ENCODE measurements at regions not wholly inside any gene's neighbourhood (a gene's known extent, or its start where the extent isn't known, plus 50 kb on each side); places are given as distances from the start of the nearest gene placed in this dataset.
"Not testable (repeated sequence)": the region's sequence is repeated elsewhere in the genome, so short reads cannot be mapped to it uniquely, and the experiment has no call there.

GRCh38 chr9:124125651-124125977 lies 114.0 kb downstream of the LHX2 start:
- DNase-seq (ENCODE audit: low spot score), result no peak

- peak; percentile 35 for DNase-seq (ENCODE audit: low spot score)
These were observed 115.4 kb downstream of the LHX2 start for GRCh38 chr9:124126648-124127646.

DNA sequence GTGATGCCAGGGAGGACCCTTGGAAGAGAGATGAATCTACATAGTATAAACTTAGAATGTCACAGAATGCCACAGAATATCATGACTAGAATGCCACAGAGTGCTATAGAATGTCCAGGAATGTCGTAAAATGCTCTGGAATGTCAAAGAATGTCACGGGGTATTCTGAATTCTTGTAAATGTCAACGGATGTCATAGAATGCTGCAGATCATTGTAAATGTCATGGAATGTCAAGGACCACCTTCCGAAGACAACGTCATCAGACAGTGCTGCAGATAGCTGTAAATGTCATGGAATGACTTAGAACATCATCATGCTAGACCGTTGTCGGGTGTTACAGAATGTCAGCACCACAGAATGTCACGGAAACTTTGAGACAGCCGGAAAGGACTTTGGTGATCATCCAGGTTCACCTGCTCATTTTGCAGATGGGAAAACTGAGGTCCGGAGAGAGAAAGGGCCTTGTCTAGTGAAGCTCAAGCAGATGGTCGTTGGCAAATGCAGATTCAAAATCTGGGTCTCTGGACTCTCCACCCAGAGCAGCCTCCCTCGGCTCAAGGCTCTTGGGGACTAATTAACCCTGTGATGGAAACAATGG lies 117.1 kb downstream of the LHX2 start:
- DNase-seq (ENCODE audit: low spot score), result no peak

DNA sequence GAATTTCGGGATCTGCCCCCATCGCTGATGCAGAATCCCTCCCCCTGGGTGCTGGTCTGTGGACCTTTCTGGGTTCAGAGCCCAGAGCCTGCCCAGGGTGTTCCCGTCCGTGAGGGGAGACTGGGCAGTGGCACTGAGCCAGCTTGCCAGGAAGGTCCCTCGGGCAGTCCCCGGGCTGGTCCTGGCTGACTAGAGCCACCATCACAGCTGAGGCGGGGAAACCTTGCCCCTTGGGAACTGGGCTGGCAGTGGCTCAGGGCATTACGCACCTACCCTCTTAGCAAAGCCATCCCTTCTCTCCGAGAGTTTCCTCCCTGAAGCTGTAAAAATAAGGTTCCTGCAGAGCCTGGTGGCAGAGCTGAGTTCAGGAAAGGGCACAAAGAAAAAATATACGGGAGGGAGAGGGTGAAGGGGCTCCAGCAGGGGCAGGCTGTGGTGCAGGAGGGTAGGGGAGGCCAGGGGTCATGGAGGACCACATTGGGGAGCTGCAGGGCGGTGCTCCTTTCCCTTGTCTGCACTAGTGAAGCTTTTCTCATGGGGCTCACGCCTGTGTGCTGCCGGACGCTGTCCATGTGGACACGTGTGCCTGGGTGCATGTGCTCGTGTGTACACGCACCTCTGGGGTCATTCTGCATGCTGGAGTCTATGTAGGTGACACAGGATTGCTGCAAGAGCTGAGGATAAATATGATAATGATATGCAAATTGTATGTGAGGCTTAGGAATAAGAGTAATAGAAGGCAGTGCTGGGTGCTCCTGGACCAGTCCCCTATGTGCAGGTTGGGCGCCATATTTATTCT lies 118.9 kb downstream of the LHX2 start:
- no peak for DNase-seq (ENCODE audit: low spot score)

GRCh38 chr9:124131518-124131917 lies 120.0 kb downstream of the LHX2 start:
- not testable (repeated sequence) for DNase-seq (ENCODE audit: low spot score)

- no peak for DNase-seq (ENCODE audit: low spot score)
These were observed 121.1 kb downstream of the LHX2 start for GRCh38 chr9:124132671-124133147.

DNA sequence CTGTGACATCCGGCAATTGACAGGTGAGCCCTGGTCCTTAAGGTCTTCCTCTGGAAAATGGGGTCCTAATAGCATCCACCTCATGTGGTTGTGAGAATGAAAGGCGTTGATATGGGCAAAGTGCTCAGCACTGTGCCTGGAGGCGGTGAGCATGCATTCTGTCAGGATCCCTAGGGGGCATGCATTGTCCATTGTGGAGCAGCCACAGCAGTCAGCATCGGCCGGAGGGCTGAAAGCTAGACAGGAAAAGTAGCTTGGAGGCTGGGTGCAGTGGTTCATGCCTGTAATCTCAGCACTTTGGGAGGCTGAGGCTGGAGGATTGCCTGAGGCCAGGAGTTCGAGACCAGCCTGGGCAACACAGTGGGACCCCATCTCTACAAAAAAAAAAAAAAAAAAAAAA lies 122.2 kb downstream of the LHX2 start:
- DNase-seq (ENCODE audit: low spot score), result peak; percentile 58

DNA sequence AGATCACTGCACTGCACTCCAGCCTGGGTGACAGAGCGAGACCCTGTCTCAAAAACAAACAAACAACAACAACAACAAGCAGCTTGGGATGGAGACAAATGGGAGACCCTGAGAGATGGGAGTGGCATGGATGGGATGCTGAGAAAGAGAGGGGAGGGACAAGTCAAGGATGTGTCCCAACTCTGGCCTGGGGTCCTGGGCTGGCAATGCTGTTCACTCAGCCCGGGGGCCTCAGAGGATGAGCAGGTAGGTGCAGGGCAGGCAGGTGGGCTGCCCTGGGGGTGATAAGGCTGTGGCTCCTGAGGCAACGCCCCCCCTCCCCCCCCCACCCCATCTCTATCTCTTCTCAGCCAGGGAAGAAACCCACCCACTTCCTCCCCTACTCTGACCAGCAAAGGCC lies 123.0 kb downstream of the LHX2 start:
- no peak for DNase-seq (ENCODE audit: low spot score)

DNA sequence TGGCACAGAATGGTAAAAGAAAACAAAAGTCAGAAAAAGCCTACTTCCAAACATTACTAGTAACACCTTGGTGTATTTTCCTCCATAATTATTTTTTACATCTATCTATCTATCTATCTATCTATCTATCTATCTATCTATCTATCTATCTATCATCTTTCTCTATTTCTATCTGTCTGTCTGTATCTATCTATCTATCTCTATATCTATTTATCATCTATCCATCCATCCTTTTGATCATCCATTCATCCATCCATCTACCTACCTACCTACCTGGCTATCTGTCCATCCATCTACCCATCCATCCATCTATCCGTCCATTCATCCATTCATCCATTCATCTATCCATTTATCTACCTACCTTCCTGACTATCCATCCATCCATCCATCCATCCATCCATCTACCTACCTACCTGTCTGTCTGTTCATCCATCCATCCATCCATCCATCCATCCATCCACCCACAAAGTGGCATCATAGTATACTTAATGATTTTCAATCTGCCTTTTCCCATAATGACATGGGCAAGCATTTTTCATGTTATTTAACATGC lies 121.9 kb upstream of the NEK6 start:
- no peak for DNase-seq (ENCODE audit: low spot score)

DNA sequence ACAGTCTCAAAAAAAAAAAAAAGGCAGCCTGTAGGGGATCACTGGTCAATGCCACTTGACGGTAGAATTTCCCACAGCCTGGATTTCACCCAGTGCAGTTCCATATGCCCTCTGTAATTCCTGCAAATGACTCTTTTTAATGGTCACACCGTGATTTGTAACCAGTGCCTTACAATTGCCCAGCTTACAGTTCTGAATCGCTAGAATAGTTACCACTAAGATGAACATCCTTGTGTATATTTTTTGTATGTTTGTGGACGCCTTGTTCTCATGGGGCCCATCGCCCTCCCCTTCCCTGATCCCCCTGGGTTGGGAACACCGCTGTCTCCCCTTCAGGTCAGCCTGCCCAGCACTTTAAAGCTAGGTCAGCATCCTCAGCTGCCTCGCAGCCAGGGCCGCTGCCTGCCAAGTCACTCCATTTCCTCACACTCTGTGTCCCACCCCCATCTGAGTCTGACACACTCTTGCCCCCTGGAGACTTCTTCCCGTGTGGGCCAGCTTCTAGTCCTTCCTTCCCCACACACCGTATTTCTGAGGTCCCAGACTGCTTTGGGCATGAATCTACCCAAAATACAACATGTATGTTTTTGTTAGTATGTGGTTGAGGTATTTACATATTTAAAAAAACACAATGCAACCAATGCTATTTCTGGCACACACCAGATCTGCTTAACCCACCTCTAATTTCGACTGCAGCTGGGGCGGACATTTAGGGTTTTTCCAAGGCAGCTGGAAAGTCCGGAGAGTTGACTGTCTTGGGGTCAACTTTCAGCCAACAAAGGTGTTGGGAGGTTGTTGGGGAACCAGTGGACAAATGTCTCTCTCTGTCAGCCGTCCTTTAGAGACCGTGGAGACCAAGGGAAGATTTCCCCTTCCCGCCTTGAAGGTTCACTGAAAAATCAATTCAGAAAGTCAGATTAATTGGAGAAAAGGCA lies 120.5 kb upstream of the NEK6 start:
- DNase-seq (ENCODE audit: low spot score), result no peak

GRCh38 chr9:124137944-124138335 lies 119.8 kb upstream of the NEK6 start:
- no peak for DNase-seq (ENCODE audit: low spot score)

DNA sequence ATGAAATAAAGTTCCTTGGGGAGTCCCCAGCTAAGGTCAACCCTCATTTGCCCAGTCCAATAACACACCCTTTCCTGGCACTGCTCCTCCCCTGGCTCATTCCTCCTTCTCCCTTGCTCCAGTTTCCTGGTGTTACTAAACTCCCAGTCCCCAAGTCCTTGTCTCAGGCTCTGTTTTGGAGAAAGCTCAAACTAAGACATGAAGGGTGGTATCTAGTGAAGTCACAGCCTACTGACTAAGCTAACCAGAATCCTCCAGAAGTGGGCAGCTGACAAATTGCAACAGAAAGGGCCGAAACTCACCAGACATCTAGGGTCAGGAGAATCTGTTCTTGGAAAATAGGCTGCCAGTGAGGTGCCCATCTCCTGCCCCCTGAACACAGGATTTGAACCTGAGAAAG lies 118.7 kb upstream of the NEK6 start:
- no peak for DNase-seq (ENCODE audit: low spot score)

- no peak for DNase-seq (ENCODE audit: low spot score)
These were observed 116.7 kb upstream of the NEK6 start for GRCh38 chr9:124140941-124141568.

GRCh38 chr9:124144561-124145123 lies 113.1 kb upstream of the NEK6 start:
- DNase-seq (ENCODE audit: low spot score), result not testable (repeated sequence)

- no peak for DNase-seq (ENCODE audit: low spot score)
These were observed 111.7 kb upstream of the NEK6 start for GRCh38 chr9:124146031-124146561.

DNA sequence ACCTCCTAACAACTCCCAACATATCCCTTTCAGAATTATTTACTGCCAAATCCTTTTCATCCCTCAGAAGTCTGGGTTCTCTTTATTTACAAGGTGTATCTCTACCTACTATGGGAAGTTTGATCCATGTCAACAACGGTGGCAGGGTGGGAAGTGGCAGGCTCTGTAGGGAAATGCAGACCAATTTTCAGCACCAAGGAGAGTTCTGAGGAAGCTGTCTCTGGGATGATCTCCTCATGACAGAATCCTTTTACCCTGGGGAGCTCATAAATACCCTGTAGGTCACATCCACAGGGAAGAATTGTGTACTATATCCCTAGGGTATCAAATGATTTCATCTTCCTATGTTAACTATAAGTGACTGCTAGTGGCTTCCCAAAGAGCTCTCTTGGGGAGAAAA lies 107.8 kb upstream of the NEK6 start:
- no peak for DNase-seq (ENCODE audit: low spot score)

DNA sequence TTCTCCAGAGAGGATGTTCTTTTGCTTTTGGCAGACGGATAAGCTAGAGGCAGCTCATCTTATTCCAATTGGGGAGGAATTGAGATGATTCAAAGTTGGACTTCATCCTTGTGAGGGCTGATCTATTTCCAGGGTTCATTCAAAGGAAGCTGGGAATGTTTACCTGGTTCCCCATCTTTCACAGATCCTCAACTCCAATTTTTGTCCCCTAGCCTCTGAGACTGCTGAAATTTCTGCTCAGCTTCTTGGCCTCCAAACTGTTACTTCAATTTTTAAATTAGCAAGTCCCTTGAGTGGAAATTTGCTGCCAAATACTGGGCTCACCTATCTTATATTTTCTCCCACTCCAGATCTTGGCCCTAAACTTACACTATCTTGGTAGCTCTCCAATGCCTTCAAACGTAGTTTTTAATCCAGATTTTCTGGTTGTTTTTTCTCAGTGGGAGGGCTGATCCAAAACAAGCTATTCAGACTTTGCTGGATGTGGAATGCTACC lies 93.9 kb upstream of the NEK6 start:
- peak; percentile 22 for DNase-seq (ENCODE audit: low spot score)

DNA sequence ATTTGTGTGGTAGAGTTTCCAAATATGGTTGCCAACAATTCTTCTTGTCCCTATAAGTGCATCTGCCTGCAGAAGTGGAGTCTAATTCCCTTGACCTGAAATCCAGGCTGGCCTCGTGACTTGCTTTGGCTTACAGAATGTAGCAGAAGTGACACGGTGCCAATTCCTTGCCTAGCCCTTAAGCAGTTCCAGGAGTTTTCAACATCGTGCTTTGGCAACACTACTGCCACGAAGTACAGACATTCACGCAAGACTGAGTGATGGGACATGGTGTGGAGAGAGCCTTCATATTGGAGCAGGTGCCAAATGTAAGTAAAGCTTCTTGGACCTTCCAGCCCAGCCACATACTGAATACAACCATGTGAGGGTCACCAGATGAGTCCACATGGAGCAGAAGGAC lies 92.9 kb upstream of the NEK6 start:
- DNase-seq (ENCODE audit: low spot score), result peak; percentile 63

GRCh38 chr9:124174433-124174832 lies 83.3 kb upstream of the NEK6 start:
- DNase-seq (ENCODE audit: low spot score), result no peak

DNA sequence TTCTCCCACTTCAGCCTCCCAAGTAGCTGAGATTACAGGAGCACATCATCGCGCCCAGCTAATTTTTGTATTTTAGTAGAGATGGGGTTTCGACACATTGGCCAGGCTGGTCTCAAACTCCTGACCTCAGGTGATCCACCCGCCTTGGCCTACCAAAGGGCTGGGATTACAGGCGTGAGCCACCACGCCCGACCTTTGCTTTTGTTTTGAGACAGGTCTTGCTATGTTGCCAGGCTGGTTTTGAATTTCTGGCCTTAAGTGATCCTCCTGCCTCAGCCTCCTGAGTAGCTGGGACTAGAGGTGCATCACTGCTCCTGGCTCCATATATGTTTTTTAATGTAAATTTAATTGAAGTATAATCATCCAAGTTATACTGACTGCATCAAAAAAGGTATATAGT lies 80.2 kb upstream of the NEK6 start:
- not testable (repeated sequence) for DNase-seq (ENCODE audit: low spot score)
